WTC11 (cell line): ENCODE measurements at regions not wholly inside any gene's neighbourhood (a gene's known extent, or its start where the extent isn't known, plus 50 kb on each side); places are given as distances from the start of the nearest gene placed in this dataset.

Source experiments
- ATAC-seq: fragments of 200-7000 bp; cut with Tn5 transposase; 2 replicates; pipeline ENCODE4 v1.10.0; 2021; ENCODE audit warnings: mild to moderate bottlenecking, moderate library complexity
- CTCF ChIA-PET: fragments of 300-600 bp; sonication (Branson Sonifier 250); formaldehyde crosslinking; loops from one replicate; lab custom pipeline; 2021; ENCODE audit warnings: antibody characterized with exemption; lab: Charles Lee
- POLR2A ChIA-PET: fragments of 350-600 bp; sonication (Branson Sonifier 250); formaldehyde crosslinking; loops from one replicate; lab custom pipeline; 2021; ENCODE audit warnings: antibody characterized with exemption; lab: Charles Lee
- DNase-seq: peaks from one replicate; pipeline ENCODE4 v3.0.0; 2021; ENCODE audit warnings: low spot score
- H3K27ac Mint-ChIP-seq: 2 replicates; pipeline ENCODE4 v1.8.0; 2021; ENCODE audit warnings: mixed read lengths
- H3K27me3 Mint-ChIP-seq: 2 replicates; pipeline ENCODE4 v1.8.0; 2021; ENCODE audit warnings: low read depth, mild to moderate bottlenecking, moderate library complexity, mixed read lengths
- H3K36me3 Mint-ChIP-seq: 2 replicates; pipeline ENCODE4 v1.8.0; 2021; ENCODE audit warnings: mixed read lengths
- H3K4me1 Mint-ChIP-seq: 2 replicates; pipeline ENCODE4 v1.8.0; 2022; ENCODE audit warnings: mixed read lengths
- H3K4me3 Mint-ChIP-seq: 2 replicates; pipeline ENCODE4 v1.8.0; 2021; ENCODE audit warnings: mild to moderate bottlenecking, moderate library complexity, mixed read lengths
- H3K9me3 Mint-ChIP-seq: 2 replicates; pipeline ENCODE4 v1.8.0; 2021; ENCODE audit warnings: mixed read lengths
- ATF3 ChIP-seq: sonication (generic); formaldehyde crosslinking; conservative IDR thresholded peaks from 2 replicates; pipeline ENCODE4 v1.8.1; 2022; ENCODE audit warnings: mild to moderate bottlenecking, missing genetic modification reagents
- ATF6 ChIP-seq: sonication (generic); formaldehyde crosslinking; IDR thresholded peaks from 2 replicates; pipeline ENCODE4 v1.8.1; 2023; ENCODE audit warnings: mild to moderate bottlenecking, missing genetic modification reagents
- CDX4 ChIP-seq: fragments of 250-450 bp; sonication (Bioruptor Pico); IDR thresholded peaks from 2 replicates; pipeline ENCODE4 v1.9.0; 2021; ENCODE audit warnings: moderate library complexity, mild to moderate bottlenecking, inconsistent platforms, borderline replicate concordance
- CREM ChIP-seq: sonication (generic); formaldehyde crosslinking; IDR thresholded peaks from 2 replicates; pipeline ENCODE4 v1.8.1; 2022; ENCODE audit warnings: mild to moderate bottlenecking, missing genetic modification reagents, moderate library complexity
- E2F1 ChIP-seq: sonication (generic); formaldehyde crosslinking; IDR thresholded peaks from 2 replicates; pipeline ENCODE4 v1.8.0; 2022; ENCODE audit warnings: mild to moderate bottlenecking, missing genetic modification reagents
- E2F4 ChIP-seq: sonication (generic); formaldehyde crosslinking; IDR thresholded peaks from 2 replicates; pipeline ENCODE4 v1.8.1; 2022; ENCODE audit warnings: low read depth, mild to moderate bottlenecking, moderate library complexity, missing genetic modification reagents, borderline replicate concordance
- ELF4 ChIP-seq: sonication (generic); formaldehyde crosslinking; IDR thresholded peaks from 2 replicates; pipeline ENCODE4 v1.8.1; 2022; ENCODE audit warnings: low read depth, mild to moderate bottlenecking, moderate library complexity, missing genetic modification reagents
- EMX1 ChIP-seq: fragments of 250-450 bp; sonication (Bioruptor Pico); IDR thresholded peaks from 2 replicates; pipeline ENCODE4 v1.8.0; 2021; ENCODE audit warnings: mild to moderate bottlenecking
- ETV6 ChIP-seq: sonication (generic); formaldehyde crosslinking; IDR thresholded peaks from 2 replicates; pipeline ENCODE4 v1.8.1; 2022; ENCODE audit warnings: mild to moderate bottlenecking, missing genetic modification reagents
- GABPB1 ChIP-seq: sonication (generic); formaldehyde crosslinking; IDR thresholded peaks from 2 replicates; pipeline ENCODE4 v1.8.1; 2023; ENCODE audit warnings: mild to moderate bottlenecking, missing genetic modification reagents
- JUN ChIP-seq: sonication (generic); formaldehyde crosslinking; IDR thresholded peaks from 2 replicates; pipeline ENCODE4 v1.8.0; 2023; ENCODE audit warnings: mild to moderate bottlenecking, missing genetic modification reagents
- KAT7 ChIP-seq: sonication (generic); formaldehyde crosslinking; IDR thresholded peaks from 2 replicates; pipeline ENCODE4 v1.8.1; 2023; ENCODE audit warnings: missing genetic modification reagents, mild to moderate bottlenecking, borderline replicate concordance
- MAX ChIP-seq: sonication (generic); formaldehyde crosslinking; IDR thresholded peaks from 2 replicates; pipeline ENCODE4 v1.8.0; 2022; ENCODE audit warnings: mild to moderate bottlenecking, missing genetic modification reagents
- MXD4 ChIP-seq: fragments of 250-450 bp; sonication (Bioruptor Pico); IDR thresholded peaks from 2 replicates; pipeline ENCODE4 v1.8.0; 2021; ENCODE audit warnings: mild to moderate bottlenecking, moderate library complexity, borderline replicate concordance
- NR3C1 ChIP-seq: sonication (generic); formaldehyde crosslinking; conservative IDR thresholded peaks from 2 replicates; pipeline ENCODE4 v1.8.1; 2023; ENCODE audit warnings: low read depth, mild to moderate bottlenecking, missing genetic modification reagents
- OVOL2 ChIP-seq: fragments of 250-450 bp; sonication (Bioruptor Pico); IDR thresholded peaks from 2 replicates; pipeline ENCODE4 v1.9.0; 2021; ENCODE audit warnings: mild to moderate bottlenecking, borderline replicate concordance
- PRRX2 ChIP-seq: fragments of 250-450 bp; sonication (Bioruptor Pico); IDR thresholded peaks from 2 replicates; pipeline ENCODE4 v1.8.0; 2021; ENCODE audit warnings: mild to moderate bottlenecking
- SMAD4 ChIP-seq: sonication (generic); formaldehyde crosslinking; IDR thresholded peaks from 2 replicates; pipeline ENCODE4 v1.8.0; 2022; ENCODE audit warnings: mild to moderate bottlenecking, missing genetic modification reagents
- ZMAT4 ChIP-seq: fragments of 250-450 bp; sonication (Bioruptor Pico); IDR thresholded peaks from 2 replicates; pipeline ENCODE4 v1.9.0; 2021; ENCODE audit warnings: mild to moderate bottlenecking
- ZNF263 ChIP-seq: sonication (generic); formaldehyde crosslinking; IDR thresholded peaks from 2 replicates; pipeline ENCODE4 v1.8.1; 2022; ENCODE audit warnings: low read depth, mild to moderate bottlenecking, moderate library complexity, missing genetic modification reagents
- ZNF396 ChIP-seq: fragments of 250-450 bp; sonication (Bioruptor Pico); IDR thresholded peaks from 2 replicates; pipeline ENCODE4 v1.8.0; 2021; ENCODE audit warnings: mild to moderate bottlenecking, moderate library complexity, borderline replicate concordance
- ZNF423 ChIP-seq: fragments of 250-450 bp; sonication (Bioruptor Pico); IDR thresholded peaks from 2 replicates; pipeline ENCODE4 v2.1.2; 2022; ENCODE audit warnings: mild to moderate bottlenecking, moderate library complexity
- ZNF671 ChIP-seq: fragments of 250-450 bp; sonication (Bioruptor Pico); IDR thresholded peaks from 2 replicates; pipeline ENCODE4 v1.8.0; 2021; ENCODE audit warnings: mild to moderate bottlenecking
- ZSCAN18 ChIP-seq: fragments of 250-450 bp; sonication (Bioruptor Pico); IDR thresholded peaks from 2 replicates; pipeline ENCODE4 v2.1.2; 2022; ENCODE audit warnings: mild to moderate bottlenecking, moderate library complexity

GRCh38 chr6:48255094-48255493 lies 144.1 kb upstream of the PTCHD4 start (continued):
- no peak for TF ChIP-seq CDX4 (CRISPR knock-in tag)

GRCh38 chr6:48249071-48249470 lies 138.1 kb upstream of the PTCHD4 start:
- DNase-seq = no peak
- TF ChIP-seq KAT7 (CRISPR knock-in tag) (no peak), ZNF396 (CRISPR knock-in tag) (no peak), ETV6 (no peak), MAX (CRISPR knock-in tag) (no peak), E2F1 (CRISPR knock-in tag) (no peak)
- TF ChIP-seq, all 79 proteins: peak for 0
- H3K36me3 Mint-ChIP-seq = no peaks in the 10 kb centered on the region
- H3K4me3 Mint-ChIP-seq = no peak overlapping the region
- CTCF ChIA-PET = no interaction called here
- no peaks in the 10 kb centered on the region for H3K9me3 Mint-ChIP-seq
- H3K27ac Mint-ChIP-seq = no peak overlapping the region
- POLR2A ChIA-PET = interaction anchor here (0.7 kb wide), 1 partner anchor 46 kb away, joined by 3 read pairs; no protein-coding TSS in a partner anchor
- peaks cover 12% of the 10 kb centered on the region for H3K4me1 Mint-ChIP-seq
- H3K27me3 Mint-ChIP-seq = no peaks in the 10 kb centered on the region
- ATAC-seq = no peak

- no peak overlapping the region for H3K4me3 Mint-ChIP-seq
- ChIA-PET CTCF (no interaction called here), POLR2A (no interaction called here)
- TF ChIP-seq ZNF263 (CRISPR knock-in tag) (no peak), SMAD4 (CRISPR knock-in tag) (no peak), EMX1 (CRISPR knock-in tag) (no peak), E2F4 (CRISPR knock-in tag) (no peak), PRRX2 (CRISPR knock-in tag) (no peak), ZSCAN18 (CRISPR knock-in tag) (no peak), ZMAT4 (CRISPR knock-in tag) (no peak), JUN (CRISPR knock-in tag) (no peak)
- H3K4me1 Mint-ChIP-seq = peaks cover 16% of the 10 kb centered on the region
- H3K36me3 Mint-ChIP-seq = no peaks in the 10 kb centered on the region
- no peak for DNase-seq
- no peak overlapping the region for H3K27ac Mint-ChIP-seq
- H3K9me3 Mint-ChIP-seq = no peaks in the 10 kb centered on the region
- no peak for ATAC-seq
- no peaks in the 10 kb centered on the region for H3K27me3 Mint-ChIP-seq
Measured at GRCh38 chr6:48243071-48243470, 132.1 kb upstream of the PTCHD4 start.

GRCh38 chr6:48240287-48240686 lies 129.3 kb upstream of the PTCHD4 start:
- Mint-ChIP-seq H3K4me3 (no peak overlapping the region), H3K27me3 (no peaks in the 10 kb centered on the region), H3K27ac (no peak overlapping the region), H3K9me3 (peaks cover 24% of the 10 kb centered on the region), H3K4me1 (peaks cover 4% of the 10 kb centered on the region), H3K36me3 (peaks cover 23% of the 10 kb centered on the region)
- POLR2A ChIA-PET = no interaction called here
- no peak for ATAC-seq
- DNase-seq = no peak
- CTCF ChIA-PET = no interaction called here
- TF ChIP-seq ZNF671 (CRISPR knock-in tag) (no peak), ZNF423 (CRISPR knock-in tag) (no peak), ATF6 (CRISPR knock-in tag) (no peak), MXD4 (CRISPR knock-in tag) (no peak), CREM (no peak), GABPB1 (CRISPR knock-in tag) (no peak), OVOL2 (CRISPR knock-in tag) (no peak), ELF4 (no peak), ATF3 (CRISPR knock-in tag) (no peak), NR3C1 (CRISPR knock-in tag) (no peak)
